ENCODE measurements at regions not wholly inside any gene's neighbourhood (a gene's known extent, or its start where the extent isn't known, plus 50 kb on each side); places are given as distances from the start of the nearest gene placed in this dataset.
A peak's percentile ranks its signal among the peaks of the same experiment; 100 is the strongest.

- no peak for DNase-seq
These were observed 79.0 kb upstream of the DNAH14 start for GRCh38 chr1:224850446-224850845.

GRCh38 chr1:224851210-224851847 lies 78.1 kb upstream of the DNAH14 start:
- DNase-seq: peak; percentile 80

- DNase-seq: no peak
These were observed 77.6 kb upstream of the DNAH14 start for GRCh38 chr1:224851848-224852261.

DNA sequence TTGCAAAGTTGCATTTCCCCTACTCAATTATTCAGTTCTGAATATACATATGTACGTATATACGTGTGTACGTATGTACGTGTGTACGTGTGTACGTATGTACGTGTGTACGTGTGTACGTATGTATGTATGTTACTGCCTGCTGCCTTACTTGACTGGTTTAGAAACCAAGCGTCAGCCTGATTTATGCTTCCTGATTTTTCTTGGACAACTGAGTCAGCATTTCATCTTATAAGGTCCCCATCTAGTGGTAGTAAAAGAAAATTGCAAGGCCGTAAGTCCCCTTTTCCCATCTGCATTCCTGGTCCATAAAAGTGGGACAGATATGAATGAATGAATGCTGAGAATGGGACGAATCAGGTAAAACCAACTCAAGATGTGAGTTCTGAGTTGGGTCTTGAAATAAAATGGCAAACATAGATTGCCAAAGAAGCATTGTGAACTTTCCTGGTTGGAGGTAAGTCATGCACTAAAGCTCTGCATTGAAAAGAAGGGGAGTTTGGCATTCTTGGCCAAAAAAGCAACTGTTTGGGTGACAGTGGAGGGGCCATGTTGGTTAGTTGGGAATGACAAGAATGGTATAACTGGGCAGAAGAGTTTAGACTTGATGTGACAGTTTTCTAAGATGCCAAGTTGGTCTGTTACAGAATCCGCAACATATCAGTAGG lies 76.4 kb upstream of the DNAH14 start:
- peak; percentile 41 for DNase-seq

DNA sequence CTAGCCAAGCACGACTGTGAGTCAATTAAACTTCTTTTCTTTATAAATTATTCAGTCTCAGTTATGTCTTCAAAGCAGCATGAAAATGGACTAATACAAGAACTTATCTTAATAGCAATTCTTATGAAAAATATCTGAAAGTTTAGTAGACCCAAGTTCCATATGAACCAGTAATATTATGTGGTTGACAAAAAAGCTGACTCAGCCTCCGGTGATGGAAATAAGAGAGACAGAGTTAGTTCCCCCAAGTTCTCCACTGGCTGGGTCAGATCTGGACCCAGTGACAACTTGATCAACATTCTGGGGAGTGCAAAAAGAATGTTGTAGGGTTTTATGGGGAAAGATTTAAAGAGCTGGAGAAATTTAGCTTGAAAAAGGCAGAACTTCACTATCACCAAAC lies 72.5 kb upstream of the DNAH14 start:
- no peak for DNase-seq

GRCh38 chr1:224859651-224860050 lies 69.8 kb upstream of the DNAH14 start:
- DNase-seq: peak; percentile 9

DNA sequence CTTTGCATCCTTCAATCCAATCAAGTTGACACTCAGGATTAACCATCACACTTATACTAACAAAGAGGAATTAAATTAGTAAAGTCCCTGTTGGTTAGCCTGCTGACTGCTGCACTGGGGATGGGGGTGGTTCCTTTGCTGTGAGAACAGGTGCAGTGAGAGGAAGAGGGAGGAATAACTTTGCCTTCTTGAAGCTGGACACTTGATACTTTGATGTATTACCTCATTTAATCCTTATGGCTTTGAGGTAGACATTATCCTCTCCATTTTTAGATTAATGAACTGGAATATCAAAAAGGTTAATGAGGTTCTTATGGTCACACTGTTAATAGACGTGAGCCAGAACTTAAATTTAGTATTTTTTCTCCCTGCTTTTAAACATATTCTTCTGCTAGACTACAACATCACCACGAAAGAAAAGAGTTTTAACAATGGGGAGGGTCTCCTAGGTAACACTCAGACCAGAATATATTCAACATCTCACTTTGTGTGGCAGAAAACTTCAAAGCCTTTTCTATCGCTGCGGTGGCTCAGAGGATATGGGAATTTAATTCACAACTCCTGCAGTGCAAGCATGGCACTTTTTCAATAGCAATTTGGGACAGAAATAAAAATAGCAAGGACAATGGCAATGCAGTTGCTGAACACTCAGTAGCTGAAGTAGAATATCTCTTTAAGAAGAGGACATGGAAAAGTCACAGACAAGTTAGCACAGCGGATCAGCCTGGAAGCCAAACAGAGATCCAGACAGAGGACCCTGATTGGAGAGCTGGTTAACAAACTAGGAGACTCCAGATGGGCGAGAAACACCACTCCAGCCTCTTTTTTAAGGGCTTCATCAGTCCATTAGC lies 68.8 kb upstream of the DNAH14 start:
- DNase-seq: no peak

DNA sequence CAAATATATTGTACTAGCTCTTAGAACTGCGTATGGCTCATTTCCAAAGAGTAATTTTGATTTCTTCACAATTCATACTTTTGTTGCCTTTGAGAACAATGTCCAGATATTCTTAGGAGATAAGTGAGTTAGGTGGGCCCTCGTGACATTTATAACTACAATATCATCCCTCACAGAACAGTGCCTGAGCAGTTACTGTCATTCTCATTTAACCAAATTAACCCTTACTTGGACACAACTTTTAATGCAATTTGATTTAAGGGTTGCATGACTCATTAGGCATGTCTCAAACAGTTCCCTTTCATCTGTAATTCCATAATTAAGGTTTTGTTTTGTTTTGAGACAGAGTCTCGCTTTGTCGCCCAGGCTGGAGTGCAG lies 68.1 kb upstream of the DNAH14 start:
- DNase-seq: no peak

DNA sequence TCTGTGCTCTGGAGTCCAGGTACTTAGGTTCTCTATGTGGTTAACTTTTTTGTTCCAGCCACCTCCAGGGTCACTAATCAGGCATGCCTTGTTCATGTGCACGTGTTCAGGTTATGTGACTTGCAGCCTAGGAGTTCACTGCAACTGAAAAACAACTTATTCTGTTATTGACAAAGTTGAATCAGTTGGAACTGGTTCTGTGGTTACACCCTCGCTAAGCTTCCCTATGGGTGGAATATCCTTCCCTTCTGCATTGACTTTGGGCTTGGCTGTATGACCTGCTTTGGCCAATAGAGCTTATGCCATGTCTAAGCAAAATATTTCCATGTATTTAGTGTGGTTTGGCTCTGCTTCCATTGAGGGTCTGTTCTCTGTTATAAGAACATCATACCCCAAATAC lies 66.0 kb upstream of the DNAH14 start:
- no peak for DNase-seq

DNA sequence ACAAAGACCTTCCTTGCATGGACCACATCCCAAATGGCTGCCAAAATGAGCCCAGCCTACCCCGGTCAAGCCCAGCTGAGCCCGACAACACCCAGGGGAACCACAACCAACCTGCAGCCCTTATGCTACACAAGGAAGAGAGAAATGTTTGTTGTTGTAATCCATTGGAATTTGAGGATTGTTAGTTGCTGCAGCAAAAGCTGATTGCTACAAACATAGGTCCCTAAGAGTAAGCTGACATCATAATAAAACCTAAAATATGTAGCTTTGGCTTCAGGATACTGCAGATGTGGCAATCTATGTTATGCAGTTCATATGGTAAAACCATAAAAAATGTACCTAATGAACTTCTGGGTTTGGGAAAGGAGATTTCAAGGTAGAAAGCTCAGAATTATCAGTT lies 65.5 kb upstream of the DNAH14 start:
- no peak for DNase-seq

GRCh38 chr1:224865510-224865909 lies 64.0 kb upstream of the DNAH14 start:
- no peak for DNase-seq

GRCh38 chr1:224866940-224867339 lies 62.5 kb upstream of the DNAH14 start:
- DNase-seq: no peak

DNA sequence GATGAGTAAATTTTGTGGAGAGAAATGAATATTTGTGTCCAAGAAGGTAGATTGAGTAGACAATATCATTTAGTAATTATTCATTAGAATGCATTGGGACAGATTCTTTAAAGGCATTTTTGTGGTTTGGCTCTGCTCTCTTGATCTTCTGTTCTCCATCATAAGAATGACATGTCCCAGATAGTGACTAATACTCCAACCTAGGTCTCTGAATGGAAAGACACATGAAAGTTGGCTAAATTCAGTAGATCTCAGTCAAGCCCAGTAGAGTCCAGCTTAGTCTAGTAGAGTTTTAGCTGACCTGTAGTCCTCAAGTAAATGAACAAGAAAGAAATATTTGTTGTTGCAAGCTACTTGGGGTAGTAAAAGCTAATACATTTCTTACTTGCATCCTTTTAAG lies 61.8 kb upstream of the DNAH14 start:
- no peak for DNase-seq

GRCh38 chr1:224872832-224873433 lies 56.5 kb upstream of the DNAH14 start:
- no peak for DNase-seq

- DNase-seq: no peak
These were observed 55.8 kb upstream of the DNAH14 start for GRCh38 chr1:224873434-224874369.

GRCh38 chr1:224874775-224875174 lies 54.7 kb upstream of the DNAH14 start:
- DNase-seq: no peak

- DNase-seq: no peak
These were observed 50.2 kb upstream of the DNAH14 start for GRCh38 chr1:224879162-224879803.

Measured in hematopoietic multipotent progenitor cell treated with erythropoietin and hydrocortisone succinate and interleukin-3 and kit ligand, for 6 days (in vitro differentiated cells).